GM21423 (cell line): ENCODE measurements at regions not wholly inside any gene's neighbourhood (a gene's known extent, or its start where the extent isn't known, plus 50 kb on each side); places are given as distances from the start of the nearest gene placed in this dataset.

Source experiments
- ATAC-seq: cut with Tn5 transposase; IDR thresholded peaks from one replicate; pipeline ENCODE4 v1.9.1; 2021; ENCODE audit warnings: mild to moderate bottlenecking, moderate library complexity; ENCODE audit not compliant: unreplicated experiment

DNA sequence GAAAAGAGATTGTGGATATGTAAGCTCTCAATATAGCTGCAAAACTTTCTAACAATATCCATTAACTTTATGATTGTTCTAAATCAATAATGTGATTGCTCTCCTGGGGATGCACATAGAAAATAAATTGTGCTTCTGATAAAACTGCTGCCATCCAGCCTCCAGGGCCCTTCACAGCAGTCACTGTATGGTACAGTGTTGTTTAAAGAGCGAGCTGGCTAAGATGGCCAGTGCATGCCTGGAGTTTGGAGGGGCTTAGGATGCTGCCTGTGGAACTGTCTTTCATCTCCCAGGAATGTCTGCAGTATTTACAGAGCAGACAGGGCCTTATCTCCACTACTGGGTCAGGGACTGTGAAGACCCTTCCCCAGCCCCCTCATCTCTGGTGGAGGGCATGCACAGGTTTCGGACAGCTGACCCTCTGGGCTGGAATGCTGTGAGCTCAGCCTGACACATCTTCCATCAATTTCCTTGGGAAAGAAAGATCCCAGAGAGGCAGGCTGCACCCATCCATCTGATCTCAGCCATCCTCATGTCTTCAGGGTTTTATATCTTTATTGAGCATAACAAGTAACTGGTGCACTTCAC lies 137.0 kb downstream of the PLPP3 start:
- no peak for ATAC-seq

DNA sequence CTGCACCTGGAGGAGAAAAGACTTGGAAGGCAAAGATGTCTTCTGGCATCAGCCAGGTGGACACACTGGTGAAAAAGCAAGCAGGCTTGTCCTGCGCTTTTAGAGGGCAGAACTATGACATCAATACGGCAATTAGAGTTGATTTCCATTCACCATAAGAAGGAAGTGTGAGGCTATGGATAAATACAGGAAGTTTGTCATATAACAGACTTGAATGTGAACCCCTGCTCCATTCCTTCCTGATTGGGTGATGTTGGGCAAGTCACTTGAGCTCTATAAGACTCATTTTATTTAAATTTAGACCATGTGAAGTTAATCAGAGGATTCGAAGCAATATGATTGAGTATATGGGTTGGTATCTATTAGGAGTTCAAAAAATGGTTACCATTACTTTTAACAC lies 137.8 kb downstream of the PLPP3 start:
- no peak for ATAC-seq

DNA sequence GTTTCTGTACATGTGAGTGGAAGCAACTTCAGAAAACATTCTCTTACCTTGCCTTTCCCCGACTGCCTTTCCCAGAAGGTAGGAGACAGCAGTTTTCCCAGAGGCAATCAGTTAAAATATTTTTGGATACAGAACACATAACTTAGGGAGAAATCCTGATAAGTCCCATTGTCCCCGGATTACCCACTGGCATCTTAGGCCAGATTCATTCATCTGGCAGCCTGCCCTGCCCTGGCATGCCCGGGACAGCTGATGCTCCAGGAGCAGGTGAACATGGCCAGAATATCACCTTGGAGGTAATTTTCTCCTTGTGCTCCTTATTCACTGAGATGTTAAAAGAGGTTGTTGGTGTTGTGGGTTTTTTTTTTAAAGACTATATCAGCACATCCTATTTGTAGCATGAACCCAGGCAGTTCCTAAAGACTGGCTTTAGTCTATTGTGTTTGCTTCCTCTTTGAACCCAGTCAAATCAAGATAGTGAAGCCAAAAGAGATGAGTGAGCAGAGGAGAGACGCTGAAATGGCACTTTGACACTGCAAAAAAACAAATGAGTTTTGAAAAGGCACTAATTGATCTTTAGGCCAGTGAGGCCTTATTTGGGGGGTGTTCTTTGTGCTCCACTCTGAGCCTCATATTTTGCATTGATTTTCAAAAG lies 139.6 kb downstream of the PLPP3 start:
- no peak for ATAC-seq

DNA sequence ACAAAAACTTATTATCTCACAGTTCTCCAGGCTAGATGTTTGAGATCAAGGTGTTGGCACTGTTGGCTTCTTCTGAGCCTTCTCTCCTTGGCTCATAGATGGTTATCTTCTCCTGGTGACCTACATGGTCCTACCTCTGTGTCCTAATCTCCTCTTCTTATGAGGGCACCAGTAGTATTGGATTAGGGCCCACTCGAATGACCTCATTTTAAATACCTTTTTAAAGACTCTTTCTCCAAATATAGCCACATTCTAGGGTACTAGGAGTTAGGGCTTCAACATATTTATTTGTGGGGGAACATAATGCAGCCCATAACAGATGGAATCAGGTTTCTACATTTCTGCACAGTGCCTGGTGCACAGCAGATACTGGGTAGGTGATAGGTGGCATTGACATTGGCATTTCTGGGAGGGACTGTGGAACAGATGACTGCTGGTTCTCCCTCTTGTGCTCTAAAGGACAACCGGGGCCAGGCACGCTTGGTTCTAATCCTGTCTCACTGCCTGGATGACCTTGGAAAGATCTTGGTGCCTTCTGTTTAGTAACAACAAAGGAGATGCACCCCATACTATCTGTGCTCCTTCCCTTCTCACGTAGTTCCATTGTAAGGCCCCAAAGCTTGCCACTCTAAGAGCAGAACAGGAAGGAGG lies 140.3 kb downstream of the PLPP3 start:
- ATAC-seq, result no peak

DNA sequence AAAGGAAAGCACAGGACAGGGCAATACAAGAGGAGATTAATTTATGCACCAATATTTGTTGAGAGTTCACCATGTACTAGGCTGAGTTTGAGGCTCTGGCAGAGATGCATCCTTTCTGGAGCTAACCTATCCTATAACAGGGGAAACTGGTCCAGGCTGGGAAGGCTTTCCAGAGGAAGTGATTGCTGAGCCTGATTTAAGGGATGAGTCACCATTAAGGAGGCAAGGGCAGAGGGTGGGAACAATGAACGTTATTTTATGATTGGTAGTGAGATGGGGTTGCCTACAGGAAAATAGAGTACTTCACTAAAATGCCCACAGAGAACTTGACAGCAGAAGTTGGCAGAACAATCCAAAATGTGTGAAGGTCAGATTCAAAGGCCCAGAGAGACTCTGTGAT lies 141.4 kb downstream of the PLPP3 start:
- no peak for ATAC-seq

DNA sequence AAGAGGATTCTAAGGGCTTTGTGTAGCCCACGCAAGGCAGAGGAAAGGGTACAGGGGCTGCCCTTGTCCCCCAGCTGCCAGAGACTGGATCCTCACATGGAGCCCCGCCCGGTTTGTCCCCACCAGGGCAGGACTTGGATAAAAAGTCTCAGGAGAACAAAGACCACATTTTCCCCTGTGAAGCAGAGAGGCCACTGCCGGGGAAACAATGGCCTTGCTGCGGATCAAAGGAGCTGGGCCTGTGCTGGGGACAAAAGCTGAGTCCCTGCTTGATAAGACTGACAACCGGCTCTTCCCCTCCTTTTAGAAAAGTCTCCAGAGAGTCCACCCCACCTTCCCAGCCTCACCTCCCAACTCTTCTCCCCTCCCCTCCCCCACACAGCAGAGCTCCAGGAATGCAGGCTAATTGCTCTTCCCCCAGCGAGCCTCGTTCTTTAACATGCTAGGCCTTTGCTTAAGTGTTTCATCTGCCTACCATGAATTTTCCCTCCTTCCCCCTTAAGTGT lies 142.4 kb downstream of the PLPP3 start:
- no peak for ATAC-seq

DNA sequence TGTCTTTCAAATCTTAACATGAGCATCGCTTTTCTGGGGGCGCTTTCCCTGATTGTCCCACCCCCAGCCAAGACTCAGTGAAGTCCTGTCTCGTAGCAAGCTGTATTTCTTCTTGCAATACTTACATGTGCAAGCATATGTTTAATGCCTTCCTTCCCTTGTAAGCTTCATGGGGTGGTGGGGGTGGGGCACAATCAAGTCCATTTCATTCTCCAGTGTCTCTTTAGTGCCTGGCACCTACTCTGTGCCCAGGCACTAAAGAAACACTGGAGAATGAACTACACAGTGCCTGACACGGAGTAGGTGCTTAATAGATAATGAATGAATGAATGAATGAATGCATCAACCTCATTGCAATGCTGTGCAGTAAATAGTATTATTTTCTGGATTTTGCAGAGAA lies 143.1 kb downstream of the PLPP3 start:
- no peak for ATAC-seq

DNA sequence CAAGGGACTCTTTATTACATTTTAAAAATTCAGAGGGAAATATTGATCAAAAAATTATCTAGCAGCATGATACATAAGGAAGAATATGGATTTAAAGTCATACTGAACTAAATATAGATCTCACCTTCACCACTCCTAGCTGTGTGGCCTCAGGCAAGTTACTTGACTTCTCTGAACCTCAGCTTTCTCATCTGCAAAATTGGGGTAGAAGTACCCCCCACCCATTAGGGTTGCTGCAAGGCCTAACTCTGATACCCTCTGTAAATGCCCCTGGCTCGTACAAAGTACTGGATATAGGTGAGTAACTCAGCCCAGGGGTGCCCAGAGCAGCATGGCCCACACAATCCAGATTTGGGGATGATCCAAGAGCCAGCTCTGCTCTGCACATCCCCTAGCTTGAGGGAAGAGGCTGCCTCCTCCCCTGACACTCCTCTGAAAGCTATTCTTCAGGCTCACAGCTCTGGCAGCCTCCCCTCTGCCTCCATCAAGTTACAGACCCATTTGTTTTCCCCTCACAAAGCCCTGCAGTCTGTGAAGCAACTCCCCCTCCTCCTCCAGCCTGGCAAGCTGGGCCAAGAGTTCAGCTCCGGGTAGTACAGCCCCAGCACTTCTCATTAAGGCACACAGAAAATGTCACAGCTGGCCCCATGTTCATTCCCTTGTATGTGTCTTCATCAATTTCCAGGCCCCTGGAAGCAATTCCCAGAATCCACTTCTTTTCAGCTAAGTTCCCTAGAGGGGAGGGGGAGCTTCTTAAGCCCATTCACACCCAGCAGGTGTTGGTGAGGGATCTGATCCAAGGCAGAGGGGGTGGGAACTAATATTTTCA lies 143.7 kb downstream of the PLPP3 start:
- ATAC-seq, result no peak

DNA sequence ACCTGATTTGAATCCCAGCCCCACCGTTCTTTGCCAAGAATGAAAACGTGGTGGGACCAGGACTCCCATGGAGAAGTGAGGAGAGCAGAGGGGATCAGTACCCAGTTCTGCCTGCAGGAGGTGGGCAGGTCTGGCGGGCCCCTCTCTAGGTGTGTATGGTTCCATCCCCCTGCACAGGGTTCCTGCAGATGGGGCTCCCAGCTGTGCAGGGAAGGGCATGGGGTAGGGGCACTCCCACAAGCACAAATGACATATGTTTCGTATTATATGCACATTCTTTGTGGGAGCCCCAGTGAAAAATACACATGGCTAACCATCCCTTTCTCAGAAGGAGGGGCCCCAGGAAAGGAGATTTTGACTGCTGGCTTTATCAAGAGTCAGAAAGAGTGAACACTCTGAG lies 144.6 kb downstream of the PLPP3 start:
- no peak for ATAC-seq

DNA sequence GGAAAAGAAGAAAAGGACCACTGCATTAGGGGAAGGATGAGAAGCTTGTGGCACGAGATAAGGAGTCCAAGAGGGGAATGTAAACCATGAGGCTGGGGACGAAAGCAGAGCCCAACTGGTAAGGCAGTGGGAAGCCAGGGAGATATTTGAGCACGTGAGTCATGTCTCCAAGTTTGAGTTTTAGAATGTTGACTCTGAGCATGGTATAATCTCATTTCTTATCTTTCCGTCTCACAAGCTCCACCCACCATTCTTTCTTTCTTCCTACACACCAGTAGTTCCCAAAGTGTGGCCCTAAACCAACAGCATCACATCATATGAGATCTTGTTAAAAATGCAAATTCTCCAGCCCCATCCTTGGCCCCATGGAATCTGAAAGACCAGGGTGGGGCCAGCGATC lies 145.3 kb downstream of the PLPP3 start:
- no peak for ATAC-seq

DNA sequence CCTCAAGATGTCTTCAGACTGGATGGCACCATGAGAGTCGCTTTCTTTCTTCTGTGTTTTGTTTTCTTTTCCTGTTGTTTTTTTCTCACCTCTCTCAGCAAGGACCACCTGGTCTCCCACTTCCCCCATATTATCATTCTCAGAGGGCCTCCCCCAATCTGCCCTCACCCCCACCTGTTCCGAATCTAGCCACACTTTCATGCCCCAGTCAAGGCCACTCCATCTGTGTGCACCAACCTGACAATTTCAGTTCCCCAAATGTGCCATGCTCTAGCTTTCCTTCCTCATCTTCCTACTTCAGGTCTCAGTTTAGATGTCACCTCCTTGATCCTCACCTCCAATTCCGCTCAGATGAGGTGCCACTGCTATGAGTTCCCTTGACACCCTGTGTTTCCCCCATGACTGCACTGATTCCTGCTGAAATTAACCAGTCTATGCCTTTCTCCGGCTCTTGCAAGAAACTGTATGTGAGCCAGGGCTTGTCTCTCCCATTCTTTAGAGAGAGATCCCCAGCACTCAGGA lies 146.2 kb downstream of the PLPP3 start:
- no peak for ATAC-seq

DNA sequence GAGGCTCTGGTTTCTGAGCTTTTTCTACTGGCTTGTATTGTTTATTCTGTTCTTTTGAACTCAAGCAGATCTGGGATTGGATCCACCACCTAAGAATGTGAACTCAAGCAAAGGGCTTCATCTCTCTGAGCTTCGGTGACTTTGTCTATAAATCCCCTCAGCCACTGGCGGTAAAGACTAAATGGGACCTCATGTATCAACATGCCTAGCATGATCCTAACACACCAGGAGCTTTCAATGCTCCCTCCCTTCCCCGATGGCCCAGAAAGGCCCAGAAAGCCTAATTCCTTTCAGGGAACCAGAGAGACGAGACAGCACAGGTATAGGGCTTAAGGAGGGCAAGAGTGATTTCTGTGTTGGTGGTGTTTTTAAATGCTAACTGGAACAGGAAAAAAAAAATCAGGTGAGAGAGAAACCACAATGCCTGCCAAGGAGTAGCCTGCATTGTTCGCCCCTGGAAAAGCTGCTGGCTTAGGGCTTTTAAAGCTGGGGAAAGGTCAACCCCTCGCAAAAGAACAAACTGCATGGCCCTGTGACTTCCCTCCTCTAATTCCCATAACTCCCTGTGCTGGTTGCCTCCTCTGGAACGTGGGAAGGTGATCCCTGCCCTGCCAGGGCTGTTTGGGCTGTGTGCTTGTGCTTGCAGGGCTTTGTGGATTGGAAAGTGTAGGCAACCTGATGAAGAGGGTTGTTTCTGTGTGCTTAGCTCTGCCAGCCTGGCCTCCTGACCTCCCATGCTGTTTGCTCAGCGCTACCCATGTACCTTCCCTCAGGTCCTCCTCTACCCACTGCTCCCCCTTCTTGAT lies 147.0 kb downstream of the PLPP3 start:
- ATAC-seq, result no peak

DNA sequence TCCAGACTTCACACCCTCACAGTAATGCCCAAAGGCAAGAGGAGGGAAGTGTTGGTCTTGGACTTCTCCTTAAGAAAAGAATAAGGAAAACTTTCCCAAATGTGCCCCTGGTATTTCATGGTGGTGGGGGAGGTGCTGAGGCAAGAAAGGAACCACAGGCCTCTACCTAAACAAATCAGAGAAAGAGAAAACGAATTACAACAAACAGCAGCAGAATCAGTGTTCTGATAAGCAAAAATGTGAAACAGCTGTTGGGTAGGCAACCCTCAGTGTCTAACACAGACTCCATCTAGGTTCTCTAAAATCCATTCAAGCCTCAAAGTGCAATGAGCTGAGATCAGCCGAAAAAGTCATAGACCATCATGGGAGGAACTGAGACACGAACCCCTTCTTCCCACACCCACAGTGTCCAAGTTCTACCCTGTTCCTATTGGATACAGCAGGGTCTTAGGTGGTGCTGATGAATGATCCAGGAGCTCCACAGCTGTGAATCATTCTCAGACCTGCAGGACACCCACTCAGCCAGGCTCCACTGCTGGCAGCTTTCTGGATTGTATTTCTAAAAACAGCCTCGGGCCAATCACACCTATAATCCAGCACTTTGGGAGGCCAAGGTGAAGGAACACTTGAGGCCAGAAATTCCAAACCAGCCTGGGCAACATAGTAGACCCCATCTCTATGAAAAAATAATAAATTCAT lies 149.1 kb downstream of the PLPP3 start:
- no peak for ATAC-seq

DNA sequence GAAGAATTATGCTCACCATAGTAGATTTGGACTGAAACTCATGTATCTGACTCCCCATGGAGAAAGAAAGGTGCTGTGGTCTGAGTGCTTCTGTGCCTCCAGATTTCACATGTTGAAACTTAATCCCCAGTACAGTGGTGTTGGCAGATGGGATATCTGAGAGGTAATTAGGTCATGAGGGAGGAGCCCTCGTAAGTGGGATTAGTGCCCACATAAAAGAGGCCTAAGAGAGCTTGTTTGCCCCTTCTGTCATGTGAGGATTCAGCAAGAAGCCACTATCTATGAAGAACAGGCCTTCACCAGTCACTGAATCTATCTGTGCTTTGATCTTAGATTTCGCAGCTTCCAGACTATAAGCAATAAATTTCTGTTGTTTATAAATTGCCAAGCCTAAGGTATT lies 150.1 kb downstream of the PLPP3 start:
- ATAC-seq, result no peak

DNA sequence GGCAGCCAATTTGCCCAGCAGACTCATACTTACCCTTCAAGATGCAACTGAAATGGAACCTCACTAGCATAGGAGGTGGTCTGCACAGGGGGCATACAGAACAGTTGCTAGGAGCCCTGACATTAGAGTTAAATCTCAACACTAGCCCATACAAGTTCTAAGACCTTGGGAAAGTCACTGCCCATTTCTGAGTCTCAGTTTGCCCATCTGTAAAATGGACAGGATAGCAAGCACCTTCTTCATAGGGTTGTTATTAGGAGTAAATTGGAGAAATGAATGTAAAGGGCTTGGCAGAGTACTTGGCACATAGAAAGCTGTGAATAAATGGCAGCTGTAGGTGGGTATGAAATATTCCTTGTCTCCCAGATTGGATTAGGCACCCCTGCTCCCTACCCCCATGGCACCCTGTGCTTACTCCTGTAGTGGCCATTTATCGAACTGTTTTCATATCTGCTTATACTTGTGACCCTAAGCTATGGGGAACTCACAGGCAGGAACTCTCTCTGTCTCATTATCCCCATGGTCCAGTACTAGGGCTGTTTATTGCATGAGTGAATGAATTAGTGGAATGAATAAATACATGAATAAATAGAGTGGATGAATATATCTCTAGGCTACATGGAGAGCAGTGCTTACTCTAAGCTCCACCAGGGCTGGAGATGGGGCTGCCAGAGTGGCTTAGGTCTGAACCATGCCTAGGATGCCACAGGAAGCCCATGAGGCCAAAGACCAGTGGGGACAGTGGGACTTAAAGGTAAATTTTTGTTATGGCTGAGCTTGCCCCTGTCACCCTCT lies 152.6 kb downstream of the PLPP3 start:
- no peak for ATAC-seq

DNA sequence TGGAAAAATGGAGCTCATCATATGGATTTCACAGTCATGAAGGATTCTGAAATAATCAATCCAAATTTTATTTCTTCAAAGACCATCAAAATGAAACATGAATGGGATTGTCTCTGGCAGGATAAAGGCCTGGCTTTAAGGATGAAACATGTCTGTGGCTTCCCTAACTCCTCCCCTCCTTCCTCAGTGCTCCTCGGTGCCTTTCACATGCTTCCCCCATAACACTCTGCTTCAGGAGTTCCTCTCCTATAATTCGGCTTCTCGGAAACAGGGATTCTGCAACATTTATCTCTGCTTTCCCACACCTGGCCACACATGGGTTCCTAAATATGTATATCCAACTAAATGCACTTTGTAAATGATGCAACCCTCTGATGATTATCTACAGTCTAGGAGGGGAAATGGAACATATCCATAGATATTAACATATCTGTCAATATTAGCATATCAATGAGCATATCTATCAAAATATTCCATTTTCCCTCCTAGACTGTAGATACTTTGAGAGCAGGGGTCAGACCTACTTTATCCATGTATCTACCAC lies 153.8 kb downstream of the PLPP3 start:
- no peak for ATAC-seq

DNA sequence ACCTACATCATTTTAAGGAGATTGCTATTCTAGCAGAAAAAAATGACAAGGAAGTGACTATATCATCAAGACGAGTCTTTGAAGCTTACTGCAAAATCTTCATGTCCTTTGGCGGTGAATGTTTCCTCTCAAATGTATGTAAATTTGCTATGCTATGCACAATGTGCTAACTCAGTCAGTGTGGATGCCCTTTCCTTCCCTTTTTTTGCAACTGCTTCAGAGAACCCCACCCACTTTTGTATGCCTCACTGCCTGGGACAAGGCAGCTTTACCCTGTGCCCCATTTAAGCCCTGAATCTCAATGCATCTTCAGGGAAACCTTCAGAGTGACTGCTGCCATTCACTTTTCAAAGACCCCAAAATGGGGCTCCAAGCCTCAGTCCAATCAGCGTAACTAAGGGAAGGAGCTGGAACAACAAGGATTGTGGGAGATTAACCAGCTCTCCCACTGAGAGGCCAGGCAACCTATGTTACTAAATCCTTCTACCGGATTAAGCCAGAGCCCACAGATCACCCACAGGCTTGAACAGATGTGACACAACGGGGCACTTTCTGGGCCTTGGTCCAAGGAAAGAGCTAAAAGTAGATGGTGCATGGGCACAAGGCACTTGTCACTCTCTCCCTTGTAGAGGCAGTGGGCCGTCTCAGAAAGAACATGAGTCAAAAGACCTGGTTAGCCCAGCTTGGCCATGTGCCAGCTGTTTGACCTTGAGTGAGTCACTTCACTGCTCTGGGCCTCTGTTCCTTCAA lies 154.4 kb downstream of the PLPP3 start:
- ATAC-seq, result no peak

DNA sequence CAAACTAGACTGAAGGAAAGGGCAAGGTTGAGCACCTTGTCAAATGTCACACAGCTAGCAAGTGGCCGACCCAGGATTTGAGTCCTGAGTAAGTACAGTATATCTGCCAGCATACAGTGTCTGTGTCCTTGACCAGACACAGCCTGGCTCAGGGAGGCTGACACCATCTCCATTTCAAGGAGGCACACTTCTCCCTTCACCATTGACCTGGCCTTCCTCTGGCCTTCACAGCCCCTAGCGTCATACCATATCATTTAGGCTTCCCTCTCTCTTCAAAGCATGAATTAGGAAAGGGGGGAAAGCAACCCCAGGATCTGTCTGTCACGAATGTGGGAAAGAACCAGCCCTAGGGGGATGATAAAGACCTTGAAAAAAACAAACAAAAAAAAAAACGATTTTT lies 155.6 kb downstream of the PLPP3 start:
- ATAC-seq, result no peak
